Endothelial cell of umbilical vein (primary cell): ENCODE measurements at regions not wholly inside any gene's neighbourhood (a gene's known extent, or its start where the extent isn't known, plus 50 kb on each side); places are given as distances from the start of the nearest gene placed in this dataset.

Experiments
- EZH2 ChIP-seq: IDR thresholded peaks from 2 replicates; pipeline ENCODE4 v1.6.1; 2012; ENCODE audit warnings: borderline replicate concordance, low read depth, mild to moderate bottlenecking, moderate library complexity, low read length, inconsistent platforms; ENCODE audit not compliant: severe bottlenecking
- FOS ChIP-seq: IDR thresholded peaks from 2 replicates; pipeline ENCODE4 v1.6.1; 2011; ENCODE audit warnings: mild to moderate bottlenecking, low read length, moderate library complexity, borderline replicate concordance; ENCODE audit not compliant: insufficient read depth
- GATA2 ChIP-seq: IDR thresholded peaks from 2 replicates; pipeline ENCODE4 v1.7.0; 2011; ENCODE audit warnings: low read depth, mild to moderate bottlenecking, moderate library complexity, mixed read lengths, low read length; ENCODE audit not compliant: insufficient read length, insufficient read depth
- JUN ChIP-seq: IDR thresholded peaks from 2 replicates; pipeline ENCODE4 v1.6.1; 2011; ENCODE audit warnings: borderline replicate concordance, low read depth; ENCODE audit not compliant: insufficient read length, insufficient read depth
- MYC ChIP-seq: IDR thresholded peaks from one replicate; pipeline ENCODE4 v1.6.1; 2011; ENCODE audit warnings: mild to moderate bottlenecking, low read depth, low read length
- POLR2A ChIP-seq: IDR thresholded peaks from 2 replicates; pipeline ENCODE4 v1.6.1; 2012; ENCODE audit warnings: low read depth, mild to moderate bottlenecking, control low read depth, low read length
- POLR2AphosphoS5 ChIP-seq: IDR thresholded peaks from 2 replicates; pipeline ENCODE4 v1.6.1; 2012; ENCODE audit warnings: low read depth, mild to moderate bottlenecking, control low read depth, low read length, moderate library complexity; ENCODE audit not compliant: insufficient read depth
- TF ChIP-seq, protein P1 (sequence below), 2 donors: IDR thresholded peaks; 1 replicate in 1 of 2; 2 replicates in 1 of 2; pipeline ENCODE4 v1.5.1; 2011; ENCODE audit warnings: low read length in 2 of 2, mild to moderate bottlenecking in 2 of 2, moderate library complexity in 2 of 2, control low read depth in 1 of 2, inconsistent platforms in 1 of 2, low read depth in 1 of 2; ENCODE audit not compliant: insufficient read depth in 1 of 2; ENCODE audit errors: extremely low read depth in 1 of 2
- TF ChIP-seq, protein P2 (sequence below): IDR thresholded peaks from 2 replicates; pipeline ENCODE4 v1.6.1; 2011; ENCODE audit not compliant: insufficient read depth, insufficient read length

DNA sequence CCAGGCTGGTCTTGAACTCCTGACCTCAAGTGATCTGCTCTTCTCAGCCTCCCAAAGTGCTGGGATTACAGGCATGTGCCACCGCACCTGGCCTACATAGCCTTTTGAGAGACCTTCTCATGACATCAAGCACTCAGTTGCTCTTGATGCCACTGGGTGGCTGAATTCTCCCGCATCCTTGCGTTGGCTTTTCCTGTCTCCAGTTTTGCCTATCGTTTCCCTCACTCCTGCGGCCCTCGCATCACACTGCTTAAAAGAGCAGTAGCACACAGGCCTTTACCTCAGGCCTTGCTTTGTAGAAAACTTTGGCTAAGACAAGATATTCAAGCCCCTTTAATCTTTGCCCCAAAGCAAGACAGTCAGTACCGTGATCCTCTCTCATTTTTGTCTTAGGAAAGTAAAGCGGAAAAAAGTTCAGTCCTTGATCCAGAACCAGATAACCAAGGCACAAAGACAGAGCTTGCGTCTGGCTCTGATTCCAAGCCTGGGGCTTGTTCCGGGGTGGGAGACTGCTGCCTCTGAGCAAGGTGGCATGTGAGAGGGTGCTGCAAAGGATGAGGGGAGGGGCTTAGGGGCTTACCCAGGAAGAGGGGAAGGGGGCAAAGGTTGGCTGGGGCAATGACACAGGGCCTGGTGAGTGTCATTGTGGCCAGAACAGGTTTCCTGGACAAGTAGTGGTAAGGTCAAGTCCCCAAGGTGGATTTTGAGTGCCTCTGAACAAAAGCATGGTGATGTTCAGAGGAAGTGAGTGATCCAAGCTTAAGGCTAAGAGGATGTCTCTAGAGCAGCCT is 175.0 kb upstream of the TLE3 start:
- TF ChIP-seq POLR2A: no peak
- TF ChIP-seq, protein P1, sequence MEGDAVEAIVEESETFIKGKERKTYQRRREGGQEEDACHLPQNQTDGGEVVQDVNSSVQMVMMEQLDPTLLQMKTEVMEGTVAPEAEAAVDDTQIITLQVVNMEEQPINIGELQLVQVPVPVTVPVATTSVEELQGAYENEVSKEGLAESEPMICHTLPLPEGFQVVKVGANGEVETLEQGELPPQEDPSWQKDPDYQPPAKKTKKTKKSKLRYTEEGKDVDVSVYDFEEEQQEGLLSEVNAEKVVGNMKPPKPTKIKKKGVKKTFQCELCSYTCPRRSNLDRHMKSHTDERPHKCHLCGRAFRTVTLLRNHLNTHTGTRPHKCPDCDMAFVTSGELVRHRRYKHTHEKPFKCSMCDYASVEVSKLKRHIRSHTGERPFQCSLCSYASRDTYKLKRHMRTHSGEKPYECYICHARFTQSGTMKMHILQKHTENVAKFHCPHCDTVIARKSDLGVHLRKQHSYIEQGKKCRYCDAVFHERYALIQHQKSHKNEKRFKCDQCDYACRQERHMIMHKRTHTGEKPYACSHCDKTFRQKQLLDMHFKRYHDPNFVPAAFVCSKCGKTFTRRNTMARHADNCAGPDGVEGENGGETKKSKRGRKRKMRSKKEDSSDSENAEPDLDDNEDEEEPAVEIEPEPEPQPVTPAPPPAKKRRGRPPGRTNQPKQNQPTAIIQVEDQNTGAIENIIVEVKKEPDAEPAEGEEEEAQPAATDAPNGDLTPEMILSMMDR (IDR thresholded peaks at IDR 0.05; ENCODE audit: extremely low read depth in 1 of 2, insufficient read depth in 1 of 2, low read depth in 1 of 2, low read length in 2 of 2): no peak
- no peak for TF ChIP-seq POLR2AphosphoS5
- TF ChIP-seq, protein P2, sequence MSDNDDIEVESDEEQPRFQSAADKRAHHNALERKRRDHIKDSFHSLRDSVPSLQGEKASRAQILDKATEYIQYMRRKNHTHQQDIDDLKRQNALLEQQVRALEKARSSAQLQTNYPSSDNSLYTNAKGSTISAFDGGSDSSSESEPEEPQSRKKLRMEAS: no peak
- TF ChIP-seq EZH2: no peak
- TF ChIP-seq GATA2: no peak
- TF ChIP-seq MYC: no peak
- TF ChIP-seq JUN: no peak
- TF ChIP-seq FOS: no peak
